ENCODE measurements at regions not wholly inside any gene's neighbourhood (a gene's known extent, or its start where the extent isn't known, plus 50 kb on each side); places are given as distances from the start of the nearest gene placed in this dataset.
"Not testable (repeated sequence)": the region's sequence is repeated elsewhere in the genome, so short reads cannot be mapped to it uniquely, and the experiment has no call there.

DNA sequence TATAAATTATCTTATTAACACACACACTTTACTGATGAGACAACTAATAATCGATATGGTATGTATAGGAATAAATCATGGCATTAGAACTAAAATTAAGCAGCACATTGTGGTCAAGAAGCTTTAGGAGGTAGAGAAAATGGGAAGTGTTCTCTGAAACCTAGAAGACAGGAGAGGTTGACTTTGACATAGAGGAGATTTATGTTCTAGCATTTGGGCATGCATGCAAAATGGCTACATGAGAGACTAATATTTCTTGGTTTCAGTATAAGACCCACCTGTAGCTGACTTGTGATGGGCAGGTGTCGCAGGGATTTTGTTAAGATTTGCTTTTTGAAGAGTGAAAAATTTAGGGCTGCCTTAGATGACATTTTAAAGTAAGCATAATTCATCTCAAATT is 209.7 kb upstream of the POU1F1 start:
- no peak for FAIRE-seq

DNA sequence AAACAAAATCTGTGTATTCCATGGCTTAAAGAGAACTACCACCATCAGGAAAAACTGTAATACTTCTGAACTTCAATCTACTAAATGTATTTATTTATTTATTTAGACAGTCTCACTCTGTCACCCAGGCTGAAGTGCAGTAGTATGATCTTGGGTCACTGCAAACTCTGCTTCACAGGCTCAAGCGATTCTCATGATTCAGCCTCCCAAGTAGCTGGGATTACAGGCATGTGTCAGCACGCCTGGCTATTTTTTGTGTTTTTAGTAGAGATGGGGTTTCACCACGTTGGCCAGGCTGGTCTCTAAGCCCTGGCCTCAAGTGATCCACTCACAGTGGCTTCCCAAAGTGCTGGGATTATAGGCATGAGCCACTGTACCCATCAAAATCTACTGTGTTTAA is 202.3 kb upstream of the POU1F1 start:
- no peak for FAIRE-seq

DNA sequence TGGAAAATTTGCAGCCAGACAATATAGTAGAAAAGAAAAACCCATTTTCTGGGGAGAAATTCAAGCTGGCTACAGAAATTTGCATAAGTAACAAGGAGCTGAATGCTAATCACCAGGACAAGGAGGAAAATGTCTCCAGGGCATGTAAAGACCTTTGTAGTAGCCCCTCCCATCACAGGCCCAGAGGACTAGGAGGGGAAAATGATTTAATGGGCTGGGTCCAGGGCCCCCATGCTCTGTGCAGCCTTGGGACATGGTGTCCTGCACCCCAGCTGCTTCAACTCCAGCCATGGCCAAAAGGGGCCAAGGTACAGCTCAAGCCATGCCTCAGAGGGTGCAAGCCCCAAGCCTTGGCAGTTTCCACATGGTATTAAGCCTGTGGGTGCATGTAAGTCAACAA is 197.6 kb upstream of the POU1F1 start:
- FAIRE-seq, result no peak

DNA sequence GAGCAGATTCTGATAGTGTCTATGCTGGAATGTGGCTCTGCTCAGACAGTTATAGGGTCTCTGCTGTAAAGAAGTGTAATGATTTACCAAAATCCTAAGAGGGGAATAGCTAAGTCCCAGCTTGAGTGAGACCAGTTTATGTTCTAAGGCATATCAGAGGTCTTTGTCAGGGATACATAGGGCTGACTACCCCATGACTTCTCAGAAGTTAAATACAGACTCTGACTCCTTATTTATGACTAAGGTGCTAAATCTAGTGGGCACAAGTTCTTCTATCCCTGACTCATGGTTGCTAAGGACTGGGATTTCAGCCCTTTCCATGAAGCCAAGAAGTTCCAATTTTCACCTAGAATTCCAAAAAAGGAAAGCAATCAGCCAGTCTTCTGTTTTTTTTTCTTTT is 192.6 kb upstream of the POU1F1 start:
- no peak for FAIRE-seq

DNA sequence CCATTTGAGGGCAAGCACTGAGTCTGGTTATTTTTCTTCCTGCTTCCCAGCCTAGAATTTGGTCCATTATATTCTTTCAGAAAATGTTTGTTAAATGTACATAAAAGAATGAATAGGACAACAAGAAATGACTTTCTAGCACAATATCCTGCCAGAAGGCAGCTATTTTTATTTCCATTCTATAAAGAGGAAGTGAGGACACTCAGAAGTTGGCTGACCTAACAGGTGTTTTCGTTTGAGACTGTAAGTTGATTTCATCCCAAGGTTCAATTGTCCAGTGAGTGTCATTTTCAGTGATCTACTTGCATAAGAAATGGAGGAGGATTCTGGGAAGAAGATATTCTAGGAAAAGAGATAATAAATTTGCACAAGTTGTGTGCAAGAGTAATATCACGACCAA is 191.9 kb upstream of the POU1F1 start:
- FAIRE-seq, result no peak

DNA sequence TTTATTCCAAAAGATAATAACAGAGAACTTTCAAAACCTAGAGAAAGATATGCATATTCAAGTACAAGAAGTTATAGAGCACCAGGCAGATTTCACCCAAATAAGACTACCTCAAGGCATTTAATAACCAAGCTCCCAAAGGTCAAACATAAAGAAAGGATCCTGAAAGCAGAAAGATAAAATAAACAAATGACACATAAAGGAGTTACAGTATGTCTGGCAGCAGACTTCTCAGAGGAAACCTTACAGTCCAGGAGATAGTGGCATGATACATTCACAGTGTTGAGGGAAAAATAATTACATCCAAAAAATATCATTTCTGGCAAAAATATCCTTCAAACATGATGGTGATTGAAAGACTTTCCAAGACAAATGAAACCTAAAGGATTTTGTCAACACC is 185.8 kb upstream of the POU1F1 start:
- no peak for FAIRE-seq

DNA sequence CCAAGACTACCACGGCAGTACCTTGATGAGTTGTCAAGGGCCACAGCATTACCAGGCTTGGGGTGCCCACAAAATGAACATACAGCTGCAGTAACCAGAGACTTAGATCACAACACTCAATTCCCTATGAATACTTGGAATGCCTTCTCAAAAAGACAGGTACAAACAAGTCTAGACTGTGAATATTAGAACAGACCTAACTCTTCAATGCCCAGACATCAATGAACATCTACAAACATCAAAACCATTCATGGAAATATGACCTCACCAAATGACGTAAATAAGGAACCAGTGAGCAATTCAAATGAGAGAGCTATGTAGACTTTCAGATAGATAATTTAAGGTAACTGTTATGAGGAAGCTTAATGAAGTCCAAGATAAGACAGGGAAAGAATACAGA is 185.1 kb upstream of the POU1F1 start:
- FAIRE-seq, result no peak

DNA sequence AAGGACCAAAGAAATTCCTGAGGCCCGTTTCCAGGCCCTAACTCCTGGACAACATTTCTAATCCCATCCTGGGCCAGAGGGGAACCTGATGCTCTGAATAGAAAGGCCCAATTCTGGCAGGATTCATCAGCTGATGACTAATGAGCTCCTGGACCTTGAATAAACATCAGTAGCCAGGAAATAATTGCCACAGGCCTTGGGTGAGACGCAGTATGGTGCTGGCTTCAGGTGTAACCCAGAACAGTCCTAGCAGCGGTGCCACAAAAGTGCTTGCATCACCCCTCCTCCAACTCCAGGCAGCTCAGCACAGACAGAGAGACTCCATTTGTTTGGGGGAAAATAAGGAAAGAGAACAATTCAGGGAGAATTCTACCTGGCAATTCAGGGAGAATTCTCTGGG is 184.7 kb upstream of the POU1F1 start:
- FAIRE-seq, result no peak

DNA sequence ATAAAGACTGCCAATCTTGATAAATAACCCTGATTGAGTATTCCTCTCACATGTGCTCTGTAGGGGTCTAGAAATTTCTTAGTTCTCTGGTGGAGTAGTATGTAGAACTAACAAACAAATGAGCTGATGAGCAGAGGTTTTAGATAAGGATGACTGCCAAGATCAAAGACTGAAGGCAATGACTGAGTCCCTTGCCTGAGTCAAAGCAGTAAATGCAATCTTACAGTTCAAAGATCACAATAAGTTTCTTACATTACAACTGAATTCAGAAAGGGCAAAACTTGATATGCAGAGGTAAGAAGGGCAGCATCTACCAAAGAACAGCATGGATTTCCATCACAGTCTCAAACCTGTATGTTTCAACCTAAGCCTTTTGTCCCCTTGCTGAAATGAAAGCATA is 172.2 kb upstream of the POU1F1 start:
- FAIRE-seq, result no peak

DNA sequence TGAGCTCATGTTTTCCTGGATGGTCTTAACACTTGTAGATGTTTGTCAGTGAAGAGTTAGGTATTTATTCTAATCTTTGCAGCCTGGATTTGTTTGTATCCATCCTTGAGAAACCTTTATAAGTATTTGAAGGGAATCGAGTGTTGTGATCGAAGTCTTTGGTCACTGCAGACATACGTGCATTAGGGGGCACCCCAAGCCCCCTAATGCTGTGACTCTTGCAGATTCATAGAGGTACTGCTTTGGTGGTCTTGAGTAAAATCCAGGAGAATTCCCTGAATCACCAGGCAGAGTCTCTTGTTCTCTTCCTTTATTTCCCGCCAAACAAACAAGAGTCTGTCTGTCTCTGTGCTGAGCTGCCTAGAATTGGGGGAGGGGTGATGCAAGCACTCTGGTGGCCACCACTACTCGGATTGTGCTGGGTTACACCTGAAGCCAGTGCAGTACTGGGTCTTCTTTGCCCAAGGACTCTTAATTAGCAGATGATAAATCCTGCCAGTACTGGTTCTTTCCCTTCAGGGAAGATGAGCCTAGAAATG is 170.5 kb upstream of the POU1F1 start:
- FAIRE-seq, result no peak

DNA sequence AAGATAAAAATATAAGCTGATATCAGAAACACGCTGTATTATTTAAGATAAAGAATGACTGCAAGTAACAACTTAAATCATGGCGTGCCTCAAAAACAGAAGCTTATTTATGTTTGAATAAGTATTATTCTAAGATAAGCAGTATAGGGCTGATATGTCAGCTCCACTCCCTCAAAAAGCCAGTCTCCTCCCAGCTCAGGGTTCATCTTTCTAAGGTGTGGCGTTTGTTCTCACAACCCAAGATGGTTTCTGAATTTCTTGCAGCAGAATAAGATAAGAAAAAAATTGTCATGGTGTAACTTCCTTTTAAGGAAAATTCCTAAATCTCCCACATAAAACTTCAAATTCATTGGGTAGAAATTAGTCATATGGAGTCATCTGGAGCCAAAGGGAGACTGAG is 166.1 kb upstream of the POU1F1 start:
- no peak for FAIRE-seq

DNA sequence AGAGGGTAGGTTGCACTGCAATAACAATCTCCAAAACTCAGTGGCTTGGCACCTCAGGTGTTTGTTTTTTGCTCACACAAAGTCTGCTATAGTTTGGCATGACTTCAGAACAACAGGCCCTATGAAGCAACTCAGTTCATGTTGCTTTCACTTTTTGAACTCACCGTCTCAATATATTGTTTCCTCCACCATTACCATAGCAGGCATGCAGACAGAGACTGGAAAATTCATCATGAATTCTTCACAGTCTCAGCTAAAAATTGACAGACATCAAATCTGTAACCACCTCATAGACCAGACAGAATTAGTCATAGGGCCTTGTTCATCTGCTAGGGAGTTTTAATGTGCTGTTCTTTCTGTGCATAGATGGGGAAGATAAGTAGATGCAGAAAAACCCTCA is 161.4 kb upstream of the POU1F1 start:
- no peak for FAIRE-seq

DNA sequence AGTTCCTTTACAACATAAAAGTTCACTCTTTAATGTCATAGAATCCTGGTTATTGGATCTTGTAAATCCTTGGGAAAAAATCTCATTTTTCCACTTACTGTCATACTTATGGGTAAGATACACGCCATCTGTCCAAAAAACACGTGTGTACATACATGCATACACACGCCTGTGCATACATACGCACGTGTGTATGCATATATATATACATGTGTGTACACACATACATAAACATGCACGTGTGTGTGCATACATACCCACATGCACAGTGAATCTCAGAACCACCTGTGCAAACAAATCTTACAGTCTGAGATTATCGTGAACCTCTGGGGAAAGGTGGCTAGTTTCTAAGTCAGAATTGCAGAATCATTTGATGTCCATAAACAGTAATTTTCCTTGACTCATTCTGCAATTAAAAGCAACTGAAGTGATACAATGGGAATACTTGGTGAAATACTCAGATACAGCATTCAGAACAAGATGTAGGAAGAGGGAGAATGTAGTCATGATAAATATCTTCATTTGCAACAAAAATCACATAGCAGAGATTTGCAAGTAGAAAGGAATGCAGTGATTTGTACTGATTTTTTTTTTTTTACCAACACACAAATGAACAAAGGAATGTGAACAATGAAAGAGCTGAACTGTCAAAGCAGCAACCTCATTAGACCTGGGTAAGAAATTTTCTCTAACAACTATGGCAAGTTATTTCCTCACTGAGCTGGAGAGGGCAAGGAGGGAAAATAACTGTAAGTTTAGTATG is 160.6 kb upstream of the POU1F1 start:
- FAIRE-seq, result no peak

DNA sequence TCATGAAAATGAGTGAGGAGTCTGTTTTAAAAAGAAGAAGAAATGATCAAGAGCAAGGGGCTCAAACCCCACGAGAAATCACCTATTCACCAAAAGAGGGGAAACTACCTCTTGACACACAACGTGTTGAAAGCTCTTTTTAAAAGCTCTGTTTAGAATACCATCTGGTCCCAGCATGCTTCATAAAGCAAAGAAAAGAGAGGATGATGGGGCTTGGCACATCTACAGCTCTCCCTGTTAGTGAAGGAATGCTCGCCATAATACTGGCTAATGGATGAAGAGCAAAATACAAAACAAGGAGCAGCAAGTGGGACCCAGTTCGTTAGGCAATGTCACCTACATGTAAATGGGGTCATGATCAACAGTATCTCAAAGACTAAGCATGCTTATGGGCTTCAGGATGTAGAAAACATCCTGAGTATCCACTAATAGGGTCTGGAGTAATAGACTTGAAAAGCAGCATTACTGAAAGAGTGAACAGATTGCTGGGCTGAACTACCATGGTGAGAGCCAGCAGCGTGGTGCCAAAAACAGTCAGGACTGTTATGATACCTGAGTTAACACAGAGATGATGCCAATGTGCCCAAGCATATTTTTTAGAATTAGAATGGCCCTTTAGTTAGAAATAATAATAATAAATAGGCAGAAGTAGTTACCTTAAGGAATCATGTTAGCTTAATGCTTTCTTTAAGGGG is 159.7 kb upstream of the POU1F1 start:
- FAIRE-seq, result no peak

DNA sequence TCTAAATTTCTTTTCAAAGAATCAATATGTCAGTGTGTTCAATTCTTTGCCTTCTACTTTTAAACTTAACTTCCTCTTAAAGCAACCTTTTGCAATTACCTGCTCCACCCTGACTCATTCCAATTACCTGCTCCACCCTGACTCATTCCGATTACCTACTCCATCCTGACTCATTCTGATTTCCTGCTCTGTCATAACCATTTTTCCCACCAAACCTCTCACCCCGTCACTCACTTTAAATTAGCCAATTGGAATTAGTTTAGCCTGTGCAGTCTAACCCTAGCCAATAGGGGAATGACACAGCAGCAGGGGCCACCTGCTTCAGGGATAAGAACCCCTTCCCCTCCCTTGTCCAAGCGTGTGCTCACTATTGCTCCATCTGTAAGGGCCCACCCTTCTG is 157.1 kb upstream of the POU1F1 start:
- not testable (repeated sequence) for FAIRE-seq

DNA sequence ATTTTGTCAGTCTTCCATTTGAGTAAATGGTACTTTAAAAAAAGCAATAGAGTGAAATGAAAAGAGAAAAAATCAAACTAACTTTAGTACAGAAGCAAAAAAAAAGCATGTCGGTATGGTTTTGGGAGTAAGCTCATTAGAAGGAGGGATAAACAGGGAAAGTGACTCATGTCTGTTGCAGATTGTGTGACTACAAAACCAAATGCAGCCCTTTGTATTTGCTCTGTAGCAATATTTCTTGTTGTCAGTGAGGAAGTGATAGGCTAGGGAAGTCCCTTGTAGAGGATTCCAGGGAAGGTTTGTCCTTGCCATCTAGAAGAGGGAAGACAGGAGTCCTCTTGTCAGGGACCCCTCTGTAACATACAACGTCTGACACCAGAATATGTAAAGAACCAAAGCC is 150.5 kb upstream of the POU1F1 start:
- FAIRE-seq, result no peak

DNA sequence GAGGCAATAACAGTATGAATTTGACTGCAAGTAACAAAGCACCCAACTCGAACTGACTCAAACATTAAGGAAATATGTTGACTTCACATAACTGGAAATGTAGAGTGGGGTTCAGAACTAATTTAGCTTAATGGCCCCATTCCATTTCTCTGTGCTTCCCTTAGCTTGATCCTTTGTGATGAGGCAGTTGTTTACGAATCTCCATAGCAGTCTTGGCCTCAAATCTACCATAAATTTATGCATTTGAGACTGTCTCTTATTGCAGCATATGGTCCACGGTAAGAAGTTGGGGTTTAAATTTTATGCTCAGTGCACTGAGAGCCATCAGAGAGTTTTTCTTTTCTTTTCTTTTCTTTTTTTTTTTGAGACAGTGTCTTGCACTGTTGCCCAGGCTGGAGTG is 148.7 kb upstream of the POU1F1 start:
- FAIRE-seq, result no peak

DNA sequence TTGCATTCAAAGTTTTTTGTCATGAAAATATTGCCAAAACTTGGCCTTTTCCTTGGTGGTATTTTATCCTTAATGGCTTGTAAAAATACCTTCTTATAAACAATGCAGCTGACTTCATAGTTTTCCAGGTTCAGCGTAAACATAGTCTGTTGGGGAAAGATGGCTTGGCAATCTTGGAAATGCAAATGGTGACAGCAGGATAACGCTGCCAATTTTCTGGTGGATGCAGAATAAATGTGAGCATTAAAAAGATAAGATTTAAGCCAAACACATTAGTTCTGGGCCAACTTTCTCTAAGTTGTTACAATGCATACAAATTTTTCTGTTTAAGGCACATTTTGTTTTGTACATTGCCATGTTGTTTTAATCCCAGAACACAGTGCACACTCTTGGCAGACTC is 147.0 kb upstream of the POU1F1 start:
- FAIRE-seq, result no peak

DNA sequence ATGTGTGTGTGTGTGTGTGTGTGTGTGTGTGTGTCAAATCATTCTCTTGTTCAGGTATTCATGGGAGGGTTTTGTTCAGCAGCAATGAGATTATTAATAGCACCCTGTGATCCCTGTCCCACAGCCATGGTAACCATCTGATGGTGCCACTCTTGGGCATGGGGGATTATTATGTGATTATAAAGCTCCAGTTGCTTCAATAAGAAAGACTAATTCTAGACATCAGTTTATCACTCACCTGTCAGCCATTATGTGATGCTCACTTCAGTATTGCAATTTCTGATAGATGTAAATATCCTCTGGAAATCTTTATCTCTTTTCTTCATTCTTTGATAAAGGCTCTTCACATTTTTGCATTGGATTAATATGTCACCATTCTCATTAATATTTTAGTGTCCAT is 145.9 kb upstream of the POU1F1 start:
- FAIRE-seq, result no peak

DNA sequence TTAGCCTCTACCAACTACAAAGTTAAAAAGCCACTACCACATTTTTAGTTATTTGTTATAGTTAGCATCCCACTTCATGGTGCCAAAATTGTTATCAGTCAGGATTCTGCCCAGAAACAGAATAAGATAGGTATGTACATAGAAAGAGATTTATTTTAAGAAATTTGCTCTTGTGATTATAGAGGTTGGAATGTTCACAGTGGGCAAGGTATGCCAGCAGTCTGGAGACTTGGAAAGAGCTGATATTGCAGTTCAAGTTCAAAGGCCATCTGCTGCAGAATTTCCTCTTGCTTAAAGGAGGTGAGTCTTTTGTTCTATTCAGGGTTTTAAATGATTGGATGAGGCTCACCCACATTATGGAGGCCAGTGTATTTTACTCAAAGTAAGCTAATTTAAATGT is 143.8 kb upstream of the POU1F1 start:
- no peak for FAIRE-seq

DNA sequence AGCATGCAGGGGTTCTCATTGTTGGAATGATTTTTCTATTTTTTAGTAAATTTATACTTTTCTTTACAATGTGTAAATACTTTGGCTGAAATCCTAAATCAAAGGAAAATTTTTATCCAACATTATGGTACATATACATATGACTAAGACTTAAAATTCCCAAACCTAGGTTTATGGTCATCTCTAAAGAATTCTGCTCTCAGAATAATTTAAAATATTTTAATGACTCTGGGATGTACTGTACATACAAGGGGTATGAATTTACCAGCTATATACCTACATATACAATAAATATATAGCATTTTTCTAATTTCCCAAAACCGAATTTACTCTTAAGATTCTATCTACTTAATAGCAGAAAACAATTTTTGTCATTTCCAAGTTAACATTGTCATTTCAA is 137.9 kb upstream of the POU1F1 start:
- FAIRE-seq, result no peak

DNA sequence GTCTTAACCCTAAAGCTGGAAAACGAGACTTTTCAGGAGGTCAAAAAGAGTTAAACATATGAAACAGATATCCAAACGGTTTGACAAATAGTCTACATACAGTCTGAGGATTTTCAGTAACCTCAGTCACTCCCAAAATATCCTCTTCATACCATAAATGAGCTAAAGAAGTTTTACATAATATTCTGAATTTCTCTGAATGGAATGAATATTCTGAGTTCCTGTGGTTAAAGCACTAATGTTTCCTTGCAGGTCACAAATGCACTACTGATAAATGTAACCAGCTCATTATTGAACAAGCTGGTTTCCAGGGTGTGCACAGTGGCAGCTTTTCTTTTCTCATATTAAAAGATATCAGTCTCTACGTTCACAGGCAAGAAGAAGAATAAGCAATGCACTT is 137.4 kb upstream of the POU1F1 start:
- FAIRE-seq, result no peak

DNA sequence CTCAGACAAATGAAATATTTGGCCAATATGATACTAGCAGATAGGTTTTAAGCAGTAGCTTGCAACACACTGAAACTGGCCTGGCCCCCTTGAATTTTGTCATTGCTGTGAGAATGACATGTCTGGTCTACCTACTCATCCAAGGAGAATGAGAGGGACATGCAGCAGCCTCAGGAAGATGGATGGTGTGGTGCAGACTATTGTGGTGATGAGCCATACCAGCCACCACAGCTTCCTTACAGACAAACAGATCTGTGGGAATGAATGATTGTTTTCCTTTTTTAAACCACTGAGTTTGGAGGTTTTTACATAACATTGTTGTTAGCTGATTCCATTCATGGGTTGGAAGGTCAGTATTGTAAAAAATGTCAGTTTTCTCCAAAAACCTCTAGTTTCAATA is 133.7 kb upstream of the POU1F1 start:
- no peak for FAIRE-seq

DNA sequence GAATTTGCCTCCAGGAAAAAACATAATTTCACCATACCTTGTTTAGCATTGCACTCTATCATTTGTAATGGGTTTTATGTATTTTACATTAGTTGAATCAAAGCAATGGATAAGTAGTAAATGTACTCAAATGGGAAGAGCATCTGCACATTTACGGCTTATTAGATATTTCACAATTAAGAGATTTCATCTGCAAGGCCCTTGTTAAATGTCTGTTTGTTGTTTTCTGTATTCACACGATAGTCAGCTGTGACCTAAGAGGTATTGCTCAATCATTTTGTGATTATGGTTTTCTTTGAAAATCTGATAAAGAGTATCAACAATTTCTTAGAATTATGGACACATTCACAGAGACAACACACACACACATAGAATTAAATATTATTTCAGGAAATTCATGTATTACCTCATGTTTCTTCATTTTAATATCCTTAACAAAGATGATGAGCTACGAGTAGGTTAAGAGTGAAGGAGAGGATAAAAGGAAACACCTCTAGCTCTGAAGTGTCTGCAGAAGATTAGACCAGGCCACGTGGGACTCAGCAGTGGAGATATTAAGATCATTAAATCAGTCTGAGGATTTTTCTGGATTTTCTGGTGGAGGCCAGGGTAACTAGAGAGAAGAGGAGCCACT is 121.9 kb upstream of the POU1F1 start:
- no peak for FAIRE-seq

All from endometrium (tissue), 2 donors.